K562 (cell line): ENCODE measurements at regions not wholly inside any gene's neighbourhood (a gene's known extent, or its start where the extent isn't known, plus 50 kb on each side); places are given as distances from the start of the nearest gene placed in this dataset.

ENCODE experiments used
- ATF3 ChIP-seq, 2 experiments: fragments of 450-650 bp in 1 of 2; sonication (generic) in 1 of 2; formaldehyde crosslinking in 1 of 2; IDR thresholded peaks in 1 of 2; conservative IDR thresholded peaks in 1 of 2; 2 replicates each; pipeline versions ENCODE4 v1.6.1 to v1.8.1; 2016 to 2023; ENCODE audit warnings: mild to moderate bottlenecking in 2 of 2, moderate library complexity in 2 of 2, inconsistent platforms in 1 of 2, missing genetic modification reagents in 1 of 2
- CTBP1 ChIP-seq: fragments of 450-650 bp; IDR thresholded peaks from 2 replicates; pipeline ENCODE4 v1.6.1; 2016; ENCODE audit warnings: borderline replicate concordance
- FOXK1 ChIP-seq: sonication (generic); formaldehyde crosslinking; IDR thresholded peaks from 2 replicates; pipeline ENCODE4 v1.8.0; 2022; ENCODE audit warnings: missing genetic modification reagents, mild to moderate bottlenecking, borderline replicate concordance
- HBP1 ChIP-seq: fragments of 450-650 bp; formaldehyde crosslinking; IDR thresholded peaks from 2 replicates; pipeline ENCODE4 v1.4.0; 2022; ENCODE audit warnings: missing genetic modification characterization
- MAX ChIP-seq: sonication (generic); formaldehyde crosslinking; IDR thresholded peaks from 2 replicates; pipeline ENCODE4 v1.9.0; 2022; ENCODE audit warnings: mild to moderate bottlenecking, missing genetic modification reagents
- MTF1 ChIP-seq: fragments of 250-450 bp; sonication (Bioruptor Pico); IDR thresholded peaks from 2 replicates; pipeline ENCODE4 v1.9.0; 2021; ENCODE audit warnings: moderate library complexity, mild to moderate bottlenecking, inconsistent platforms, borderline replicate concordance
- NBN ChIP-seq: fragments of 450-650 bp; IDR thresholded peaks from 2 replicates; pipeline ENCODE4 v1.6.1; 2016; ENCODE audit warnings: low read depth, mild to moderate bottlenecking
- TCF7L2 ChIP-seq: fragments of 150-350 bp; IDR thresholded peaks from 2 replicates; pipeline ENCODE4 v1.6.1; 2016; ENCODE audit warnings: low read depth, mild to moderate bottlenecking, low read length, moderate library complexity
- ZNF174 ChIP-seq: fragments of 250-450 bp; sonication (Bioruptor Pico); IDR thresholded peaks from 2 replicates; pipeline ENCODE4 v1.4.0; 2020; ENCODE audit warnings: mild to moderate bottlenecking
- ZNF253 ChIP-seq: fragments of 250-450 bp; sonication (Bioruptor Pico); conservative IDR thresholded peaks from 2 replicates; pipeline ENCODE4 v1.6.1; 2021; ENCODE audit warnings: mild to moderate bottlenecking
- ZNF384 ChIP-seq: IDR thresholded peaks from 2 replicates; pipeline ENCODE4 v1.6.1; 2012; ENCODE audit warnings: low read depth, low read length, improper control_type of control experiment
- TF ChIP-seq, protein P1 (sequence below): fragments of 250-450 bp; sonication (Bioruptor Pico); IDR thresholded peaks from 2 replicates; pipeline ENCODE4 v1.5.0; 2021; ENCODE audit warnings: mild to moderate bottlenecking, borderline replicate concordance

DNA sequence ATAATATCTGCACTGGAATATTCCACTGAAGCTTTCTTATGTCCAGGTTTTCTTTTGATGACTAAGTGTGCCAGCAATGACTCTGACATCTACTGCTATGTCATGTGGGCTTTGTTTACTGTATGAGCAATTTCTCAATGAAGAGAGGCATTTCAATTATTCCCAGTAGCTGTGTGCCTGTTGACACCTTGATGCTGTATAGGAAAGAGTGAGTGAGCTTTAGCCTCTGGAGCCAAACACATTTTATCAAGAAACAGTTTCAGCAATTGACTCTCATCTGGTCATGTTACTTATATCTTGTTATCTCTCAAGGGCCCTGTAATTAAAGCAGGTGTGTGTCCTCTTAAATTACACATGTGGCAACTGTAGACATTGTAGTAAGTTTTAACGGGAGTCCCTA lies 493.2 kb upstream of the FANCL start (continued):
- no peak for TF ChIP-seq HBP1
- TF ChIP-seq TCF7L2 = no peak
- TF ChIP-seq ZNF174 (CRISPR knock-in tag) = no peak
- TF ChIP-seq CTBP1 = 0 out of 2 replicates have a peak, but pooled peaks have one; percentile 15
- TF ChIP-seq ATF3 (IDR thresholded peaks at IDR 0.05) = peak; percentile 80
- TF ChIP-seq ATF3 (CRISPR knock-in tag; conservative IDR thresholded peaks at IDR 0.05) = no peak
- no peak for TF ChIP-seq ZNF253 (CRISPR knock-in tag)
- TF ChIP-seq, protein P1, sequence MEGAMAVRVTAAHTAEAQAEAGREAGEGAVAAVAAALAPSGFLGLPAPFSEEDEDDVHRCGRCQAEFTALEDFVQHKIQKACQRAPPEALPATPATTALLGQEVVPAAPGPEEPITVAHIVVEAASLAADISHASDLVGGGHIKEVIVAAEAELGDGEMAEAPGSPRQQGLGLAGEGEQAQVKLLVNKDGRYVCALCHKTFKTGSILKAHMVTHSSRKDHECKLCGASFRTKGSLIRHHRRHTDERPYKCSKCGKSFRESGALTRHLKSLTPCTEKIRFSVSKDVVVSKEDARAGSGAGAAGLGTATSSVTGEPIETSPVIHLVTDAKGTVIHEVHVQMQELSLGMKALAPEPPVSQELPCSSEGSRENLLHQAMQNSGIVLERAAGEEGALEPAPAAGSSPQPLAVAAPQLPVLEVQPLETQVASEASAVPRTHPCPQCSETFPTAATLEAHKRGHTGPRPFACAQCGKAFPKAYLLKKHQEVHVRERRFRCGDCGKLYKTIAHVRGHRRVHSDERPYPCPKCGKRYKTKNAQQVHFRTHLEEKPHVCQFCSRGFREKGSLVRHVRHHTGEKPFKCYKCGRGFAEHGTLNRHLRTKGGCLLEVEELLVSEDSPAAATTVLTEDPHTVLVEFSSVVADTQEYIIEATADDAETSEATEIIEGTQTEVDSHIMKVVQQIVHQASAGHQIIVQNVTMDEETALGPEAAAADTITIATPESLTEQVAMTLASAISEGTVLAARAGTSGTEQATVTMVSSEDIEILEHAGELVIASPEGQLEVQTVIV (CRISPR knock-in tag) = no peak
- TF ChIP-seq FOXK1 = no peak
- no peak for TF ChIP-seq NBN
- no peak for TF ChIP-seq MAX (CRISPR knock-in tag)
- TF ChIP-seq ZNF384 = no peak
- no peak for TF ChIP-seq MTF1
